ENCODE measurements at regions not wholly inside any gene's neighbourhood (a gene's known extent, or its start where the extent isn't known, plus 50 kb on each side); places are given as distances from the start of the nearest gene placed in this dataset.

GRCh38 chr6:146980900-146981329 is 223.3 kb upstream of the STXBP5 start:
- H3K9me3 ChIP-seq (ENCODE audit: control insufficient read depth in 4 of 4, insufficient read depth in 3 of 4, low read length in 3 of 4), result no peaks in the 10 kb centered on the region
- no peak overlapping the region for H3K9ac ChIP-seq (ENCODE audit: insufficient read depth in 1 of 2, low read length in 2 of 2)
- TF ChIP-seq, protein P1, sequence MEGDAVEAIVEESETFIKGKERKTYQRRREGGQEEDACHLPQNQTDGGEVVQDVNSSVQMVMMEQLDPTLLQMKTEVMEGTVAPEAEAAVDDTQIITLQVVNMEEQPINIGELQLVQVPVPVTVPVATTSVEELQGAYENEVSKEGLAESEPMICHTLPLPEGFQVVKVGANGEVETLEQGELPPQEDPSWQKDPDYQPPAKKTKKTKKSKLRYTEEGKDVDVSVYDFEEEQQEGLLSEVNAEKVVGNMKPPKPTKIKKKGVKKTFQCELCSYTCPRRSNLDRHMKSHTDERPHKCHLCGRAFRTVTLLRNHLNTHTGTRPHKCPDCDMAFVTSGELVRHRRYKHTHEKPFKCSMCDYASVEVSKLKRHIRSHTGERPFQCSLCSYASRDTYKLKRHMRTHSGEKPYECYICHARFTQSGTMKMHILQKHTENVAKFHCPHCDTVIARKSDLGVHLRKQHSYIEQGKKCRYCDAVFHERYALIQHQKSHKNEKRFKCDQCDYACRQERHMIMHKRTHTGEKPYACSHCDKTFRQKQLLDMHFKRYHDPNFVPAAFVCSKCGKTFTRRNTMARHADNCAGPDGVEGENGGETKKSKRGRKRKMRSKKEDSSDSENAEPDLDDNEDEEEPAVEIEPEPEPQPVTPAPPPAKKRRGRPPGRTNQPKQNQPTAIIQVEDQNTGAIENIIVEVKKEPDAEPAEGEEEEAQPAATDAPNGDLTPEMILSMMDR (IDR thresholded peaks at IDR 0.05; ENCODE audit: control extremely low read depth, extremely low read depth), result no peak
- ATAC-seq (ENCODE audit: insufficient read depth, low FRiP score) (no peak), DNase-seq (no peak)
- H3K27ac ChIP-seq (ENCODE audit: low read depth in 1 of 2, low read length in 1 of 2), result no peak overlapping the region
- H3K4me3 ChIP-seq, result no peak overlapping the region
- no peaks in the 10 kb centered on the region for H3K27me3 ChIP-seq (ENCODE audit: control insufficient read depth in 3 of 3, insufficient read depth in 3 of 3, low read length in 2 of 3)
- no peaks in the 10 kb centered on the region for H3K36me3 ChIP-seq (ENCODE audit: control insufficient read depth in 4 of 4, insufficient read depth in 4 of 4, low read length in 4 of 4)
- 89 to 94% methylated on average over 4 of the region's 4 CpGs for WGBS, 2 donors
- no peaks in the 10 kb centered on the region for H3K4me1 ChIP-seq (ENCODE audit: control insufficient read depth in 5 of 5, insufficient read depth in 5 of 5, low read length in 5 of 5)

GRCh38 chr6:146981981-146982380 is 222.2 kb upstream of the STXBP5 start:
- ATAC-seq (ENCODE audit: insufficient read depth, low FRiP score) (no peak), DNase-seq (no peak)
- Histone ChIP-seq H3K27ac (ENCODE audit: low read depth in 1 of 2, low read length in 1 of 2) (no peak overlapping the region), H3K4me3 (no peak overlapping the region), H3K9ac (ENCODE audit: insufficient read depth in 1 of 2, low read length in 2 of 2) (no peak overlapping the region), H3K9me3 (ENCODE audit: control insufficient read depth in 4 of 4, insufficient read depth in 3 of 4, low read length in 3 of 4) (no peaks in the 10 kb centered on the region), H3K27me3 (ENCODE audit: control insufficient read depth in 3 of 3, insufficient read depth in 3 of 3, low read length in 2 of 3) (no peaks in the 10 kb centered on the region), H3K4me1 (ENCODE audit: control insufficient read depth in 5 of 5, insufficient read depth in 5 of 5, low read length in 5 of 5) (no peaks in the 10 kb centered on the region), H3K36me3 (ENCODE audit: control insufficient read depth in 4 of 4, insufficient read depth in 4 of 4, low read length in 4 of 4) (no peaks in the 10 kb centered on the region)
- WGBS, 2 donors, result 75 to 86% methylated on average over 3 of the region's 3 CpGs
- TF ChIP-seq, protein P1 (IDR thresholded peaks at IDR 0.05; ENCODE audit: control extremely low read depth, extremely low read depth), result no peak

- Histone ChIP-seq H3K4me1 (ENCODE audit: control insufficient read depth in 5 of 5, insufficient read depth in 5 of 5, low read length in 5 of 5) (no peaks in the 10 kb centered on the region), H3K4me3 (no peak overlapping the region), H3K9ac (ENCODE audit: insufficient read depth in 1 of 2, low read length in 2 of 2) (no peak overlapping the region), H3K27ac (ENCODE audit: low read depth in 1 of 2, low read length in 1 of 2) (no peak overlapping the region), H3K9me3 (ENCODE audit: control insufficient read depth in 4 of 4, insufficient read depth in 3 of 4, low read length in 3 of 4) (no peaks in the 10 kb centered on the region), H3K27me3 (ENCODE audit: control insufficient read depth in 3 of 3, insufficient read depth in 3 of 3, low read length in 2 of 3) (no peaks in the 10 kb centered on the region), H3K36me3 (ENCODE audit: control insufficient read depth in 4 of 4, insufficient read depth in 4 of 4, low read length in 4 of 4) (no peaks in the 10 kb centered on the region)
- WGBS, 2 donors, result 72 to 79% methylated on average over 11 of the region's 11 CpGs
- ATAC-seq (ENCODE audit: insufficient read depth, low FRiP score), result no peak
- no peak for DNase-seq
- TF ChIP-seq, protein P1 (IDR thresholded peaks at IDR 0.05; ENCODE audit: control extremely low read depth, extremely low read depth), result no peak
These were observed 219.8 kb upstream of the STXBP5 start for GRCh38 chr6:146984251-146984924.

DNA sequence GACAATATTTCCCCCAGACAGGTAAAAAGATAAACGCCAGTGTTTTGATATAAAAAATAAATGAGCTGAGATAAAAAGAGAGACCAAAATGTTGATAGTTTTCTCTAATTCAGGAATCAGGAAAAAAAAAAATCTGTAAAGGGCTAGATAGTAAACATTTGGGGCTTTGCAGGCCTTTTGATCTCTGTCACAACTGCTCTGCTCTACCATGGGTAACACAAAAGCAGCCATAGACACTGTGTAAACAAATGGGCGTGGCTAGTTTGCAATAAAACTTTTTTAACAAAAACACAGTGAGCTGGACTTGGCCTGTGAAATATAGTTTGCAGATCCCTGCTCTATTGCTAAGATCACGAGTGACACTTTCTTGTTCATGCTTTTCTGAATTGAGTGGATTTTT is 219.1 kb upstream of the STXBP5 start:
- Histone ChIP-seq H3K9me3 (ENCODE audit: control insufficient read depth in 4 of 4, insufficient read depth in 3 of 4, low read length in 3 of 4) (no peaks in the 10 kb centered on the region), H3K27ac (ENCODE audit: low read depth in 1 of 2, low read length in 1 of 2) (no peak overlapping the region), H3K4me1 (ENCODE audit: control insufficient read depth in 5 of 5, insufficient read depth in 5 of 5, low read length in 5 of 5) (no peaks in the 10 kb centered on the region), H3K4me3 (no peak overlapping the region), H3K36me3 (ENCODE audit: control insufficient read depth in 4 of 4, insufficient read depth in 4 of 4, low read length in 4 of 4) (no peaks in the 10 kb centered on the region), H3K27me3 (ENCODE audit: control insufficient read depth in 3 of 3, insufficient read depth in 3 of 3, low read length in 2 of 3) (no peaks in the 10 kb centered on the region), H3K9ac (ENCODE audit: insufficient read depth in 1 of 2, low read length in 2 of 2) (no peak overlapping the region)
- peak; percentile 15 to 64 (median 62) for DNase-seq
- ATAC-seq (ENCODE audit: insufficient read depth, low FRiP score), result no peak
- TF ChIP-seq, protein P1 (IDR thresholded peaks at IDR 0.05; ENCODE audit: control extremely low read depth, extremely low read depth), result no peak
- WGBS, 2 donors, result 52 to 63% methylated on average over 3 of the region's 3 CpGs

Data from lung (tissue), 11 donors.